ENCODE measurements at regions not wholly inside any gene's neighbourhood (a gene's known extent, or its start where the extent isn't known, plus 50 kb on each side); places are given as distances from the start of the nearest gene placed in this dataset.
"Not testable (repeated sequence)": the region's sequence is repeated elsewhere in the genome, so short reads cannot be mapped to it uniquely, and the experiment has no call there.

- no peak for DNase-seq (ENCODE audit: insufficient read length)
- TF ChIP-seq POLR2AphosphoS5 (IDR thresholded peaks at IDR 0.05; ENCODE audit: low read depth, low read length) (no peak), TAF1 (IDR thresholded peaks at IDR 0.05; ENCODE audit: borderline replicate concordance, low read depth, low read length) (no peak), POLR2A (IDR thresholded peaks at IDR 0.05; ENCODE audit: low read depth, low read length) (no peak)
- no peak for FAIRE-seq
Observed at GRCh38 chr4:17012451-17012850, 114.0 kb upstream of the LDB2 start.

- no peak for DNase-seq (ENCODE audit: insufficient read length)
Observed at GRCh38 chr4:17010426-17011087, 112.1 kb upstream of the LDB2 start.

GRCh38 chr4:17009871-17010367 lies 111.5 kb upstream of the LDB2 start:
- FAIRE-seq (no peak), DNase-seq (ENCODE audit: insufficient read length) (no peak)

More at GRCh38 chr4:17010426-17011087, 112.1 kb upstream of the LDB2 start:
- no peak for FAIRE-seq
- TF ChIP-seq POLR2A (IDR thresholded peaks at IDR 0.05; ENCODE audit: low read depth, low read length) (no peak), POLR2AphosphoS5 (IDR thresholded peaks at IDR 0.05; ENCODE audit: low read depth, low read length) (no peak), TAF1 (IDR thresholded peaks at IDR 0.05; ENCODE audit: borderline replicate concordance, low read depth, low read length) (no peak)

GRCh38 chr4:17008834-17009345 lies 110.4 kb upstream of the LDB2 start:
- no peak for DNase-seq (ENCODE audit: insufficient read length)
- TF ChIP-seq POLR2A (IDR thresholded peaks at IDR 0.05; ENCODE audit: low read depth, low read length) (no peak), POLR2AphosphoS5 (IDR thresholded peaks at IDR 0.05; ENCODE audit: low read depth, low read length) (no peak), TAF1 (IDR thresholded peaks at IDR 0.05; ENCODE audit: borderline replicate concordance, low read depth, low read length) (no peak)
- FAIRE-seq, result no peak

More at GRCh38 chr4:17009871-17010367, 111.5 kb upstream of the LDB2 start:
- TF ChIP-seq POLR2AphosphoS5 (IDR thresholded peaks at IDR 0.05; ENCODE audit: low read depth, low read length) (no peak), TAF1 (IDR thresholded peaks at IDR 0.05; ENCODE audit: borderline replicate concordance, low read depth, low read length) (no peak), POLR2A (IDR thresholded peaks at IDR 0.05; ENCODE audit: low read depth, low read length) (no peak)

GRCh38 chr4:17003606-17004392 lies 105.4 kb upstream of the LDB2 start:
- not testable (repeated sequence) for DNase-seq (ENCODE audit: insufficient read length); FAIRE-seq

GRCh38 chr4:16995451-16995850 lies 97.0 kb upstream of the LDB2 start:
- FAIRE-seq (no peak), DNase-seq (ENCODE audit: insufficient read length) (no peak)
- TF ChIP-seq POLR2A (IDR thresholded peaks at IDR 0.05; ENCODE audit: low read depth, low read length), result no peak
- TF ChIP-seq POLR2AphosphoS5 (IDR thresholded peaks at IDR 0.05; ENCODE audit: low read depth, low read length), result no peak
- no peak for TF ChIP-seq TAF1 (IDR thresholded peaks at IDR 0.05; ENCODE audit: borderline replicate concordance, low read depth, low read length)

GRCh38 chr4:16993956-16994840 lies 95.8 kb upstream of the LDB2 start:
- TF ChIP-seq POLR2A (IDR thresholded peaks at IDR 0.05; ENCODE audit: low read depth, low read length) (no peak), TAF1 (IDR thresholded peaks at IDR 0.05; ENCODE audit: borderline replicate concordance, low read depth, low read length) (no peak)
- DNase-seq (ENCODE audit: insufficient read length), result no peak
- FAIRE-seq, result no peak

GRCh38 chr4:16992566-16993225 lies 94.3 kb upstream of the LDB2 start:
- FAIRE-seq (no peak), DNase-seq (ENCODE audit: insufficient read length) (no peak)
- no peak for TF ChIP-seq TAF1 (IDR thresholded peaks at IDR 0.05; ENCODE audit: borderline replicate concordance, low read depth, low read length)
- TF ChIP-seq POLR2AphosphoS5 (IDR thresholded peaks at IDR 0.05; ENCODE audit: low read depth, low read length), result no peak
- TF ChIP-seq POLR2A (IDR thresholded peaks at IDR 0.05; ENCODE audit: low read depth, low read length), result no peak

GRCh38 chr4:16991450-16991849 lies 93.0 kb upstream of the LDB2 start:
- TF ChIP-seq POLR2A (IDR thresholded peaks at IDR 0.05; ENCODE audit: low read depth, low read length), result no peak
- TF ChIP-seq TAF1 (IDR thresholded peaks at IDR 0.05; ENCODE audit: borderline replicate concordance, low read depth, low read length), result no peak
- no peak for TF ChIP-seq POLR2AphosphoS5 (IDR thresholded peaks at IDR 0.05; ENCODE audit: low read depth, low read length)
- no peak for DNase-seq (ENCODE audit: insufficient read length)
- FAIRE-seq, result no peak

- FAIRE-seq (no peak), DNase-seq (ENCODE audit: insufficient read length) (no peak)
- TF ChIP-seq POLR2AphosphoS5 (IDR thresholded peaks at IDR 0.05; ENCODE audit: low read depth, low read length), result no peak
- TF ChIP-seq TAF1 (IDR thresholded peaks at IDR 0.05; ENCODE audit: borderline replicate concordance, low read depth, low read length), result no peak
- TF ChIP-seq POLR2A (IDR thresholded peaks at IDR 0.05; ENCODE audit: low read depth, low read length), result no peak
Observed at GRCh38 chr4:16989371-16989770, 90.9 kb upstream of the LDB2 start.

- DNase-seq (ENCODE audit: insufficient read length) (no peak), FAIRE-seq (no peak)
- TF ChIP-seq TAF1 (IDR thresholded peaks at IDR 0.05; ENCODE audit: borderline replicate concordance, low read depth, low read length) (no peak), POLR2AphosphoS5 (IDR thresholded peaks at IDR 0.05; ENCODE audit: low read depth, low read length) (no peak), POLR2A (IDR thresholded peaks at IDR 0.05; ENCODE audit: low read depth, low read length) (no peak)
Observed at GRCh38 chr4:16988814-16989213, 90.4 kb upstream of the LDB2 start.

Measured in GM12892 (cell line).